ENCODE measurements at regions not wholly inside any gene's neighbourhood (a gene's known extent, or its start where the extent isn't known, plus 50 kb on each side); places are given as distances from the start of the nearest gene placed in this dataset.

DNA sequence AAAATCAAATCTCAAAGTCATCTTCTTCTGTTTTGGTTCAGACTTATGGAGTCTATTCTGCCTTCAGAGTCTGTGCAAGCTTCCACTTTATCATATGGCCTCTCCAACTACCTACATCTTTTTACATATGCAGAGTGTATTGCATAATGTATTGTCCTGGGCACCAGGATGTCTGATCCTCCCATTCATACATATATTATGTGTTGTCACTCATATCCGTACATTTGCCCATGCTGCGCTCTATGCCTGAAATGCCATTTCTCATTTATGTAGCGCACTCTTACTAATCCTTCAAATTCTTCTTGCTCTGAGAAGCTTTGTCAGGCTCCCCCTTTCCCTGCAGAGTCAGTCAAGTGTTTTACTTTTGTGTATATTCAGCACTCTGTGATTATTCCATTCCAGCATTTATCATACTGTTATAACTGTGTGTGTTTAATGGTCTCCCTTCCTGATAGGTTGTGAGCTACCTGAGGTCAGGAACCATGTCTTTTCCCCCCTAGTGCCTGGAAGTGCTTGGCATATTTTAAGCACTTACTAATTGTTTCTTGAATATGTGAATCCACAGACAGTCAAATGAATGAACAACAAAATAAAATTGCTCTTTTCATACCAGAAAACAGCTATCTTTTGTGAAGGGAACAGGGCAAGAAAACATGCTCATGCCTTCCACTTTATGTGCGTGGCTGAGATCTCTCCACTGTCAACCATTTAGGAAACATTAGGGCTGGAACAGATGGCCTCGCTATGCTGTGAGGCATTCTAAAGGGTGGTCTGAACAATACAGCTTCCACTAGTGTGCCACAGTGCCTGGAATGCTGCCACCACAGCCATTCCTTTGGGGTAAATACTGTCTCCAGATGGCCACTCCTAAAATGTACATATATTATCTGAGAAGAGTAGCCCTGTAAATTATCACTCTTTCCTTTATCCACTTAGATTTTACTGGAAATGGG is 81.8 kb downstream of the GLUD2 start (continued):
- TF ChIP-seq, protein P1, sequence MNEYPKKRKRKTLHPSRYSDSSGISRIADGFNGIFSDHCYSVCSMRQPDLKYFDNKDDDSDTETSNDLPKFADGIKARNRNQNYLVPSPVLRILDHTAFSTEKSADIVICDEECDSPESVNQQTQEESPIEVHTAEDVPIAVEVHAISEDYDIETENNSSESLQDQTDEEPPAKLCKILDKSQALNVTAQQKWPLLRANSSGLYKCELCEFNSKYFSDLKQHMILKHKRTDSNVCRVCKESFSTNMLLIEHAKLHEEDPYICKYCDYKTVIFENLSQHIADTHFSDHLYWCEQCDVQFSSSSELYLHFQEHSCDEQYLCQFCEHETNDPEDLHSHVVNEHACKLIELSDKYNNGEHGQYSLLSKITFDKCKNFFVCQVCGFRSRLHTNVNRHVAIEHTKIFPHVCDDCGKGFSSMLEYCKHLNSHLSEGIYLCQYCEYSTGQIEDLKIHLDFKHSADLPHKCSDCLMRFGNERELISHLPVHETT (CRISPR knock-in tag; conservative IDR thresholded peaks at IDR 0.05 in 1 of 2, IDR thresholded peaks at IDR 0.05 in 1 of 2), result no peak
- TF ChIP-seq, protein P2, sequence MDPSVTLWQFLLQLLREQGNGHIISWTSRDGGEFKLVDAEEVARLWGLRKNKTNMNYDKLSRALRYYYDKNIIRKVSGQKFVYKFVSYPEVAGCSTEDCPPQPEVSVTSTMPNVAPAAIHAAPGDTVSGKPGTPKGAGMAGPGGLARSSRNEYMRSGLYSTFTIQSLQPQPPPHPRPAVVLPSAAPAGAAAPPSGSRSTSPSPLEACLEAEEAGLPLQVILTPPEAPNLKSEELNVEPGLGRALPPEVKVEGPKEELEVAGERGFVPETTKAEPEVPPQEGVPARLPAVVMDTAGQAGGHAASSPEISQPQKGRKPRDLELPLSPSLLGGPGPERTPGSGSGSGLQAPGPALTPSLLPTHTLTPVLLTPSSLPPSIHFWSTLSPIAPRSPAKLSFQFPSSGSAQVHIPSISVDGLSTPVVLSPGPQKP (CRISPR knock-in tag; IDR thresholded peaks at IDR 0.05), result no peak
- TF ChIP-seq, protein P3, sequence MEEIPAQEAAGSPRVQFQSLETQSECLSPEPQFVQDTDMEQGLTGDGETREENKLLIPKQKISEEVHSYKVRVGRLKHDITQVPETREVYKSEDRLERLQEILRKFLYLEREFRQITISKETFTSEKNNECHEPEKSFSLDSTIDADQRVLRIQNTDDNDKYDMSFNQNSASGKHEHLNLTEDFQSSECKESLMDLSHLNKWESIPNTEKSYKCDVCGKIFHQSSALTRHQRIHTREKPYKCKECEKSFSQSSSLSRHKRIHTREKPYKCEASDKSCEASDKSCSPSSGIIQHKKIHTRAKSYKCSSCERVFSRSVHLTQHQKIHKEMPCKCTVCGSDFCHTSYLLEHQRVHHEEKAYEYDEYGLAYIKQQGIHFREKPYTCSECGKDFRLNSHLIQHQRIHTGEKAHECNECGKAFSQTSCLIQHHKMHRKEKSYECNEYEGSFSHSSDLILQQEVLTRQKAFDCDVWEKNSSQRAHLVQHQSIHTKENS (CRISPR knock-in tag; IDR thresholded peaks at IDR 0.05), result no peak
- no peak for TF ChIP-seq ZSCAN29 (IDR thresholded peaks at IDR 0.05)

DNA sequence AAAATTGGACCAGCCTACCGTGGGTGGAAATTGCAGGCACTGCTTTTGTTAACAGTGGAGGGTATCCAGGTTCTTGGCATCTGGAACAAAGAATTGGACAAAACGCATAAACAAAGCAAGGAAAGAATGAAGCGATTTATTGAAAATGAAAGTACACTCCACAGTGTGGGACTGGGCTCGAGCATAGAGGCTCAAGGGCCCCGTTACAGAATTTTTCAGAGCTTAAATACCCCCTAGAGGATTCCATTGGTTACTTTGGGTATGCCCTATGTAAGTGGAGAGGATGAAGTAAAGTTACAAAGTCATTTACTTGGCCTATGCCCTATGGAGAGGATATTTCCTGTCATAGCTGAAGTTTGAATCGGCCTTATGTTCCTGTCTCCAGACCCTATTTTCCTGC is 85.3 kb downstream of the GLUD2 start:
- WGBS (ENCODE audit: insufficient coverage, low coverage, missing lambda C conversion rate), result 17% methylated on average over 6 of the region's 6 CpGs
- H4K20me1 ChIP-seq (replicated peaks; ENCODE audit: control insufficient read depth, insufficient read depth, low read length), result no peaks in the 10 kb centered on the region
- TF ChIP-seq ZBTB1 (CRISPR knock-in tag; IDR thresholded peaks at IDR 0.05; ENCODE audit: borderline replicate concordance, low read depth) (no peak), FOSL1 (tag; conservative IDR thresholded peaks at IDR 0.05) (no peak), YBX1 (IDR thresholded peaks at IDR 0.05) (no peak), TCF7 (IDR thresholded peaks at IDR 0.05; ENCODE audit: borderline replicate concordance) (no peak), KLF13 (tag; IDR thresholded peaks at IDR 0.05; ENCODE audit: borderline replicate concordance, low read depth) (no peak), TFAM (CRISPR knock-in tag; conservative IDR thresholded peaks at IDR 0.05) (no peak), ZNF24 (IDR thresholded peaks at IDR 0.05) (no peak), TAF15 (IDR thresholded peaks at IDR 0.05; ENCODE audit: low read depth, low read length) (no peak), ZNF589 (CRISPR knock-in tag; IDR thresholded peaks at IDR 0.05; ENCODE audit: low read depth) (no peak), ZNF347 (CRISPR knock-in tag; IDR thresholded peaks at IDR 0.05; ENCODE audit: low read depth) (no peak)
- TF ChIP-seq, protein P4, sequence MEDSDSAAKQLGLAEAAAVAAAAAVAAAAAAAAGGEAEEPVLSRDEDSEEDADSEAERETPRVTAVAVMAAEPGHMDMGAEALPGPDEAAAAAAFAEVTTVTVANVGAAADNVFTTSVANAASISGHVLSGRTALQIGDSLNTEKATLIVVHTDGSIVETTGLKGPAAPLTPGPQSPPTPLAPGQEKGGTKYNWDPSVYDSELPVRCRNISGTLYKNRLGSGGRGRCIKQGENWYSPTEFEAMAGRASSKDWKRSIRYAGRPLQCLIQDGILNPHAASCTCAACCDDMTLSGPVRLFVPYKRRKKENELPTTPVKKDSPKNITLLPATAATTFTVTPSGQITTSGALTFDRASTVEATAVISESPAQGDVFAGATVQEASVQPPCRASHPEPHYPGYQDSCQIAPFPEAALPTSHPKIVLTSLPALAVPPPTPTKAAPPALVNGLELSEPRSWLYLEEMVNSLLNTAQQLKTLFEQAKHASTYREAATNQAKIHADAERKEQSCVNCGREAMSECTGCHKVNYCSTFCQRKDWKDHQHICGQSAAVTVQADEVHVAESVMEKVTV (CRISPR knock-in tag; IDR thresholded peaks at IDR 0.05), result no peak

More for the DNA sequence above, 85.3 kb downstream of the GLUD2 start:
- no peaks in the 10 kb centered on the region; a peak in 3 of 5 replicates for H3K4me1 ChIP-seq (replicated peaks in 1 of 2; ENCODE audit: control insufficient read depth in 2 of 2, insufficient read depth in 2 of 2, low read length in 2 of 2)
- H3K27ac ChIP-seq (ENCODE audit: extremely low read depth, low read depth, low read length), result no peak overlapping the region
- H3K9ac ChIP-seq (ENCODE audit: insufficient read depth in 1 of 2, low read depth in 2 of 2, low read length in 2 of 2), result no peak overlapping the region
- H3K4me2 ChIP-seq (ENCODE audit: insufficient read depth, low read length), result 0 out of 2 replicates have a peak overlapping the region, but pooled peaks have one; percentile 18
- FAIRE-seq, result no peak
- H2AFZ ChIP-seq (ENCODE audit: low read depth, low read length), result peak overlapping the region; percentile 59
- no peaks in the 10 kb centered on the region for H3K79me2 ChIP-seq (ENCODE audit: control insufficient read depth, insufficient read depth, low read length)
- ChIA-PET CTCF (ENCODE audit: low intra/inter-chr PET ratio) (no interaction called here), POLR2A (interaction anchor here (1.5 kb wide), 1 partner anchor 14 kb away, joined by 4 read pairs; no protein-coding TSS in a partner anchor)
- no peak overlapping the region for H3K4me3 ChIP-seq
- in situ Hi-C loops (cut with MboI) (no loop called here), intact Hi-C loops (cut with micrococcal nuclease) (no loop called here)
- no peak for DNase-seq (ENCODE audit: extremely low read depth in 1 of 4, low spot score in 3 of 4)
- BruUV-seq (replicated peaks), result no TSS peak
- H3K9me1 ChIP-seq (ENCODE audit: control insufficient read depth, insufficient read depth, low read length), result no peaks in the 10 kb centered on the region
- no peaks in the 10 kb centered on the region for H3K36me3 ChIP-seq (ENCODE audit: control insufficient read depth, insufficient read depth, low read length)
- no peaks in the 10 kb centered on the region for H3K9me3 ChIP-seq (replicated peaks; ENCODE audit: control insufficient read depth, insufficient read depth, low read depth, low read length)
- ATAC-seq, result peak; percentile 60; the same call in 1 of the 3 replicates
- H3K27me3 ChIP-seq (ENCODE audit: control insufficient read depth in 2 of 2, insufficient read depth in 2 of 2, low read length in 2 of 2), result no peaks in the 10 kb centered on the region

All from K562 (cell line).